Hematopoietic multipotent progenitor cell treated with erythropoietin and hydrocortisone succinate and interleukin-3 and kit ligand, for 6 days (in vitro differentiated cells): ENCODE measurements at regions not wholly inside any gene's neighbourhood (a gene's known extent, or its start where the extent isn't known, plus 50 kb on each side); places are given as distances from the start of the nearest gene placed in this dataset.
"Not testable (repeated sequence)": the region's sequence is repeated elsewhere in the genome, so short reads cannot be mapped to it uniquely, and the experiment has no call there.

Experiments
- DNase-seq: peaks from one replicate; pipeline ENCODE4 v3.0.0-alpha.2; 2015

GRCh38 chr2:234861841-234862735 is 89.7 kb upstream of the SH3BP4 start:
- no peak for DNase-seq

- DNase-seq = not testable (repeated sequence)
These were observed 92.4 kb upstream of the SH3BP4 start for GRCh38 chr2:234859330-234859872.

GRCh38 chr2:234858790-234859329 is 93.0 kb upstream of the SH3BP4 start:
- no peak for DNase-seq

- peak; percentile 20 for DNase-seq
These were observed 93.7 kb upstream of the SH3BP4 start for GRCh38 chr2:234858145-234858544.

GRCh38 chr2:234853729-234854128 is 98.1 kb upstream of the SH3BP4 start:
- no peak for DNase-seq

GRCh38 chr2:234852941-234853340 is 98.9 kb upstream of the SH3BP4 start:
- no peak for DNase-seq

- DNase-seq = no peak
These were observed 99.8 kb upstream of the SH3BP4 start for GRCh38 chr2:234852035-234852434.

- DNase-seq = no peak
These were observed 100.4 kb upstream of the SH3BP4 start for GRCh38 chr2:234851451-234851850.

GRCh38 chr2:234850818-234851217 is 101.0 kb upstream of the SH3BP4 start:
- no peak for DNase-seq

GRCh38 chr2:234849678-234850077 is 102.1 kb upstream of the SH3BP4 start:
- DNase-seq = no peak

GRCh38 chr2:234848578-234848977 is 103.2 kb upstream of the SH3BP4 start:
- no peak for DNase-seq

GRCh38 chr2:234847639-234848038 is 104.2 kb upstream of the SH3BP4 start:
- DNase-seq = no peak

- DNase-seq = no peak
These were observed 104.5 kb upstream of the SH3BP4 start for GRCh38 chr2:234847364-234847635.

- no peak for DNase-seq
These were observed 105.0 kb upstream of the SH3BP4 start for GRCh38 chr2:234846599-234847363.

GRCh38 chr2:234845602-234846590 is 105.9 kb upstream of the SH3BP4 start:
- DNase-seq = no peak

- DNase-seq = no peak
These were observed 108.4 kb upstream of the SH3BP4 start for GRCh38 chr2:234843411-234843810.

GRCh38 chr2:234842753-234843152 is 109.1 kb upstream of the SH3BP4 start:
- no peak for DNase-seq

GRCh38 chr2:234841321-234842015 is 110.3 kb upstream of the SH3BP4 start:
- DNase-seq = no peak

GRCh38 chr2:234840336-234840735 is 111.5 kb upstream of the SH3BP4 start:
- DNase-seq = no peak

- no peak for DNase-seq
These were observed 112.5 kb upstream of the SH3BP4 start for GRCh38 chr2:234839285-234839684.

GRCh38 chr2:234836271-234836670 is 115.5 kb upstream of the SH3BP4 start:
- no peak for DNase-seq

- DNase-seq = no peak
These were observed 116.1 kb upstream of the SH3BP4 start for GRCh38 chr2:234835738-234836137.
